ENCODE measurements at regions not wholly inside any gene's neighbourhood (a gene's known extent, or its start where the extent isn't known, plus 50 kb on each side); places are given as distances from the start of the nearest gene placed in this dataset.

GRCh38 chr9:8262625-8263622 lies 463.3 kb upstream of the DMAC1 start:
- no peak for DNase-seq

- DNase-seq = no peak
These were observed 462.2 kb upstream of the DMAC1 start for GRCh38 chr9:8261737-8262136.

GRCh38 chr9:8259028-8259427 lies 459.4 kb upstream of the DMAC1 start:
- no peak for DNase-seq

- DNase-seq = no peak
These were observed 457.3 kb upstream of the DMAC1 start for GRCh38 chr9:8256880-8257279.

- no peak for DNase-seq
These were observed 456.3 kb upstream of the DMAC1 start for GRCh38 chr9:8255850-8256249.

GRCh38 chr9:8254541-8254940 lies 455.0 kb upstream of the DMAC1 start:
- no peak for DNase-seq

GRCh38 chr9:8252445-8252844 lies 452.9 kb upstream of the DMAC1 start:
- no peak for DNase-seq

- no peak for DNase-seq
These were observed 452.0 kb upstream of the DMAC1 start for GRCh38 chr9:8251566-8251965.

GRCh38 chr9:8244505-8245092 lies 445.0 kb upstream of the DMAC1 start:
- DNase-seq = no peak

- DNase-seq = no peak
These were observed 441.6 kb upstream of the DMAC1 start for GRCh38 chr9:8241201-8241600.

- no peak for DNase-seq
These were observed 437.5 kb upstream of the DMAC1 start for GRCh38 chr9:8237096-8237495.

- no peak for DNase-seq
These were observed 435.9 kb upstream of the DMAC1 start for GRCh38 chr9:8235489-8235888.

- DNase-seq = no peak
These were observed 434.7 kb upstream of the DMAC1 start for GRCh38 chr9:8234316-8234715.

- no peak for DNase-seq
These were observed 433.1 kb upstream of the DMAC1 start for GRCh38 chr9:8232726-8233125.

- DNase-seq = no peak
These were observed 429.6 kb upstream of the DMAC1 start for GRCh38 chr9:8229226-8229625.

- no peak for DNase-seq
These were observed 424.8 kb upstream of the DMAC1 start for GRCh38 chr9:8224381-8224801.

- no peak for DNase-seq
These were observed 424.3 kb upstream of the DMAC1 start for GRCh38 chr9:8223861-8224260.

GRCh38 chr9:8221462-8221861 lies 421.9 kb upstream of the DMAC1 start:
- DNase-seq = no peak

GRCh38 chr9:8208465-8208864 lies 408.9 kb upstream of the DMAC1 start:
- no peak for DNase-seq

GRCh38 chr9:8207596-8207995 lies 408.0 kb upstream of the DMAC1 start:
- DNase-seq = no peak

GRCh38 chr9:8206720-8207119 lies 407.1 kb upstream of the DMAC1 start:
- DNase-seq = no peak

- DNase-seq = no peak
These were observed 406.0 kb upstream of the DMAC1 start for GRCh38 chr9:8205576-8205975.

- DNase-seq = no peak
These were observed 390.3 kb upstream of the DMAC1 start for GRCh38 chr9:8189881-8190280.

GRCh38 chr9:8188723-8189407 lies 389.3 kb upstream of the DMAC1 start:
- no peak for DNase-seq

All from CD4-positive, alpha-beta T cell treated with Interleukin-17A for 1 hour (primary cell).